ENCODE measurements at regions not wholly inside any gene's neighbourhood (a gene's known extent, or its start where the extent isn't known, plus 50 kb on each side); places are given as distances from the start of the nearest gene placed in this dataset.

- DNase-seq (no peak), ATAC-seq (no peak)
- Histone ChIP-seq H3K4me1 (ENCODE audit: low read depth) (no peaks in the 10 kb centered on the region), H3K36me3 (ENCODE audit: low read depth) (no peaks in the 10 kb centered on the region), H3K4me3 (no peak overlapping the region), H3K9me3 (peaks cover 21% of the 10 kb centered on the region)
- intact Hi-C loops (cut with DNase I, micrococcal nuclease): no loop called here
- no peak for TF ChIP-seq CTCF (IDR thresholded peaks at IDR 0.05)
These were observed 1651.0 kb downstream of the NCAM2 start for GRCh38 chr21:22649246-22649645.

GRCh38 chr21:22650226-22650625, 1652.0 kb downstream of the NCAM2 start:
- peaks cover 23% of the 10 kb centered on the region for H3K9me3 ChIP-seq

GRCh38 chr21:22657781-22658180, 1659.6 kb downstream of the NCAM2 start:
- intact Hi-C loops (cut with DNase I, micrococcal nuclease): no loop called here
- TF ChIP-seq CTCF (IDR thresholded peaks at IDR 0.05): no peak
- Histone ChIP-seq H3K9me3 (peaks cover 12% of the 10 kb centered on the region), H3K4me3 (no peak overlapping the region), H3K36me3 (ENCODE audit: low read depth) (no peaks in the 10 kb centered on the region), H3K4me1 (ENCODE audit: low read depth) (no peaks in the 10 kb centered on the region)
- DNase-seq: no peak
- ATAC-seq: no peak

More at GRCh38 chr21:22650226-22650625, 1652.0 kb downstream of the NCAM2 start:
- H3K4me1 ChIP-seq (ENCODE audit: low read depth): no peaks in the 10 kb centered on the region
- intact Hi-C loops (cut with DNase I, micrococcal nuclease): no loop called here
- ATAC-seq: no peak
- no peaks in the 10 kb centered on the region for H3K36me3 ChIP-seq (ENCODE audit: low read depth)
- no peak overlapping the region for H3K4me3 ChIP-seq
- no peak for TF ChIP-seq CTCF (IDR thresholded peaks at IDR 0.05)
- no peak for DNase-seq

- TF ChIP-seq CTCF (IDR thresholded peaks at IDR 0.05): no peak
- no peaks in the 10 kb centered on the region for H3K4me1 ChIP-seq (ENCODE audit: low read depth)
- H3K4me3 ChIP-seq: no peak overlapping the region
- H3K36me3 ChIP-seq (ENCODE audit: low read depth): no peaks in the 10 kb centered on the region
- intact Hi-C loops (cut with DNase I, micrococcal nuclease): no loop called here
- ATAC-seq: no peak
- DNase-seq: no peak
- H3K9me3 ChIP-seq: peaks cover 37% of the 10 kb centered on the region
These were observed 1671.9 kb downstream of the NCAM2 start for GRCh38 chr21:22670148-22670547.

GRCh38 chr21:22679207-22679606, 1681.0 kb downstream of the NCAM2 start:
- no peak for ATAC-seq
- DNase-seq: peak in 1 of 3 donors; percentile 12

More at GRCh38 chr21:22679207-22679606, 1681.0 kb downstream of the NCAM2 start:
- Histone ChIP-seq H3K36me3 (ENCODE audit: low read depth) (no peaks in the 10 kb centered on the region), H3K9me3 (peaks cover 27% of the 10 kb centered on the region), H3K4me1 (ENCODE audit: low read depth) (no peaks in the 10 kb centered on the region), H3K4me3 (no peak overlapping the region)
- intact Hi-C loops (cut with DNase I, micrococcal nuclease): no loop called here
- TF ChIP-seq CTCF (IDR thresholded peaks at IDR 0.05): no peak

All from mucosa of descending colon (tissue), 3 donors.